ENCODE measurements at regions not wholly inside any gene's neighbourhood (a gene's known extent, or its start where the extent isn't known, plus 50 kb on each side); places are given as distances from the start of the nearest gene placed in this dataset.

GRCh38 chr5:4058899-4059298, 463.3 kb downstream of the IRX1 start:
- no peak overlapping the region for H3K4me3 ChIP-seq (ENCODE audit: low read length in 2 of 2)
- H3K27ac ChIP-seq (ENCODE audit: low read depth in 2 of 2, low read length in 2 of 2), result no peak overlapping the region
- no peak overlapping the region for H3K9ac ChIP-seq (ENCODE audit: low read depth in 1 of 2, low read length in 2 of 2)
- no peaks in the 10 kb centered on the region for H3K36me3 ChIP-seq (ENCODE audit: control insufficient read depth in 2 of 2, insufficient read depth in 2 of 2, low read length in 2 of 2)
- H3K27me3 ChIP-seq (ENCODE audit: control insufficient read depth in 2 of 2, insufficient read depth in 2 of 2, low read length in 2 of 2), result no peaks in the 10 kb centered on the region
- H3K9me3 ChIP-seq (ENCODE audit: control insufficient read depth in 2 of 2, low read length in 2 of 2), result no peaks in the 10 kb centered on the region
- H3K4me1 ChIP-seq (ENCODE audit: control insufficient read depth in 2 of 2, insufficient read depth in 2 of 2, low read length in 2 of 2), result no peaks in the 10 kb centered on the region

GRCh38 chr5:4065472-4066320, 470.1 kb downstream of the IRX1 start:
- Histone ChIP-seq H3K27ac (ENCODE audit: low read depth in 2 of 2, low read length in 2 of 2) (no peak overlapping the region), H3K36me3 (ENCODE audit: control insufficient read depth in 2 of 2, insufficient read depth in 2 of 2, low read length in 2 of 2) (no peaks in the 10 kb centered on the region), H3K9me3 (ENCODE audit: control insufficient read depth in 2 of 2, low read length in 2 of 2) (no peaks in the 10 kb centered on the region), H3K4me3 (ENCODE audit: low read length in 2 of 2) (no peak overlapping the region), H3K27me3 (ENCODE audit: control insufficient read depth in 2 of 2, insufficient read depth in 2 of 2, low read length in 2 of 2) (no peaks in the 10 kb centered on the region), H3K9ac (ENCODE audit: low read depth in 1 of 2, low read length in 2 of 2) (no peak overlapping the region), H3K4me1 (ENCODE audit: control insufficient read depth in 2 of 2, insufficient read depth in 2 of 2, low read length in 2 of 2) (no peaks in the 10 kb centered on the region)

GRCh38 chr5:4068171-4068570, 472.5 kb downstream of the IRX1 start:
- Histone ChIP-seq H3K27ac (ENCODE audit: low read depth in 2 of 2, low read length in 2 of 2) (no peak overlapping the region), H3K9ac (ENCODE audit: low read depth in 1 of 2, low read length in 2 of 2) (no peak overlapping the region), H3K9me3 (ENCODE audit: control insufficient read depth in 2 of 2, low read length in 2 of 2) (no peaks in the 10 kb centered on the region), H3K4me3 (ENCODE audit: low read length in 2 of 2) (no peak overlapping the region), H3K4me1 (ENCODE audit: control insufficient read depth in 2 of 2, insufficient read depth in 2 of 2, low read length in 2 of 2) (no peaks in the 10 kb centered on the region), H3K27me3 (ENCODE audit: control insufficient read depth in 2 of 2, insufficient read depth in 2 of 2, low read length in 2 of 2) (no peaks in the 10 kb centered on the region), H3K36me3 (ENCODE audit: control insufficient read depth in 2 of 2, insufficient read depth in 2 of 2, low read length in 2 of 2) (no peaks in the 10 kb centered on the region)

GRCh38 chr5:4078544-4078943, 482.9 kb downstream of the IRX1 start:
- Histone ChIP-seq H3K9ac (ENCODE audit: low read depth in 1 of 2, low read length in 2 of 2) (no peak overlapping the region), H3K27ac (ENCODE audit: low read depth in 2 of 2, low read length in 2 of 2) (no peak overlapping the region), H3K27me3 (ENCODE audit: control insufficient read depth in 2 of 2, insufficient read depth in 2 of 2, low read length in 2 of 2) (no peaks in the 10 kb centered on the region), H3K36me3 (ENCODE audit: control insufficient read depth in 2 of 2, insufficient read depth in 2 of 2, low read length in 2 of 2) (no peaks in the 10 kb centered on the region), H3K9me3 (ENCODE audit: control insufficient read depth in 2 of 2, low read length in 2 of 2) (peaks cover 0 to 9% of the 10 kb centered on the region in 2 donors), H3K4me1 (ENCODE audit: control insufficient read depth in 2 of 2, insufficient read depth in 2 of 2, low read length in 2 of 2) (no peaks in the 10 kb centered on the region), H3K4me3 (ENCODE audit: low read length in 2 of 2) (no peak overlapping the region)

- H3K4me3 ChIP-seq (ENCODE audit: low read length in 2 of 2), result no peak overlapping the region
- H3K9ac ChIP-seq (ENCODE audit: low read depth in 1 of 2, low read length in 2 of 2), result no peak overlapping the region
- H3K27ac ChIP-seq (ENCODE audit: low read depth in 2 of 2, low read length in 2 of 2), result no peak overlapping the region
- H3K36me3 ChIP-seq (ENCODE audit: control insufficient read depth in 2 of 2, insufficient read depth in 2 of 2, low read length in 2 of 2), result no peaks in the 10 kb centered on the region
- no peaks in the 10 kb centered on the region for H3K27me3 ChIP-seq (ENCODE audit: control insufficient read depth in 2 of 2, insufficient read depth in 2 of 2, low read length in 2 of 2)
- H3K4me1 ChIP-seq (ENCODE audit: control insufficient read depth in 2 of 2, insufficient read depth in 2 of 2, low read length in 2 of 2), result no peaks in the 10 kb centered on the region
- peaks cover 0 to 9% of the 10 kb centered on the region in 2 donors for H3K9me3 ChIP-seq (ENCODE audit: control insufficient read depth in 2 of 2, low read length in 2 of 2)
Measured at GRCh38 chr5:4079831-4080230, 484.2 kb downstream of the IRX1 start.

- Histone ChIP-seq H3K27me3 (ENCODE audit: control insufficient read depth in 2 of 2, insufficient read depth in 2 of 2, low read length in 2 of 2) (no peaks in the 10 kb centered on the region), H3K4me1 (ENCODE audit: control insufficient read depth in 2 of 2, insufficient read depth in 2 of 2, low read length in 2 of 2) (no peaks in the 10 kb centered on the region), H3K4me3 (ENCODE audit: low read length in 2 of 2) (no peak overlapping the region), H3K9me3 (ENCODE audit: control insufficient read depth in 2 of 2, low read length in 2 of 2) (peaks cover 0 to 9% of the 10 kb centered on the region in 2 donors), H3K36me3 (ENCODE audit: control insufficient read depth in 2 of 2, insufficient read depth in 2 of 2, low read length in 2 of 2) (no peaks in the 10 kb centered on the region), H3K9ac (ENCODE audit: low read depth in 1 of 2, low read length in 2 of 2) (no peak overlapping the region), H3K27ac (ENCODE audit: low read depth in 2 of 2, low read length in 2 of 2) (no peak overlapping the region)
Measured at GRCh38 chr5:4080370-4080769, 484.7 kb downstream of the IRX1 start.

- Histone ChIP-seq H3K4me3 (ENCODE audit: low read length in 2 of 2) (no peak overlapping the region), H3K27ac (ENCODE audit: low read depth in 2 of 2, low read length in 2 of 2) (no peak overlapping the region), H3K27me3 (ENCODE audit: control insufficient read depth in 2 of 2, insufficient read depth in 2 of 2, low read length in 2 of 2) (no peaks in the 10 kb centered on the region), H3K9ac (ENCODE audit: low read depth in 1 of 2, low read length in 2 of 2) (no peak overlapping the region), H3K36me3 (ENCODE audit: control insufficient read depth in 2 of 2, insufficient read depth in 2 of 2, low read length in 2 of 2) (no peaks in the 10 kb centered on the region), H3K4me1 (ENCODE audit: control insufficient read depth in 2 of 2, insufficient read depth in 2 of 2, low read length in 2 of 2) (no peaks in the 10 kb centered on the region), H3K9me3 (ENCODE audit: control insufficient read depth in 2 of 2, low read length in 2 of 2) (peaks cover 0 to 9% of the 10 kb centered on the region in 2 donors)
Measured at GRCh38 chr5:4081059-4081458, 485.4 kb downstream of the IRX1 start.

- Histone ChIP-seq H3K27ac (ENCODE audit: low read depth in 2 of 2, low read length in 2 of 2) (no peak overlapping the region), H3K9me3 (ENCODE audit: control insufficient read depth in 2 of 2, low read length in 2 of 2) (peaks cover 0 to 9% of the 10 kb centered on the region in 2 donors), H3K4me1 (ENCODE audit: control insufficient read depth in 2 of 2, insufficient read depth in 2 of 2, low read length in 2 of 2) (no peaks in the 10 kb centered on the region), H3K36me3 (ENCODE audit: control insufficient read depth in 2 of 2, insufficient read depth in 2 of 2, low read length in 2 of 2) (no peaks in the 10 kb centered on the region), H3K9ac (ENCODE audit: low read depth in 1 of 2, low read length in 2 of 2) (no peak overlapping the region), H3K4me3 (ENCODE audit: low read length in 2 of 2) (no peak overlapping the region), H3K27me3 (ENCODE audit: control insufficient read depth in 2 of 2, insufficient read depth in 2 of 2, low read length in 2 of 2) (no peaks in the 10 kb centered on the region)
Measured at GRCh38 chr5:4081466-4081865, 485.8 kb downstream of the IRX1 start.

- Histone ChIP-seq H3K9me3 (ENCODE audit: control insufficient read depth in 2 of 2, low read length in 2 of 2) (peaks cover 0 to 9% of the 10 kb centered on the region in 2 donors), H3K27ac (ENCODE audit: low read depth in 2 of 2, low read length in 2 of 2) (no peak overlapping the region), H3K9ac (ENCODE audit: low read depth in 1 of 2, low read length in 2 of 2) (no peak overlapping the region), H3K4me1 (ENCODE audit: control insufficient read depth in 2 of 2, insufficient read depth in 2 of 2, low read length in 2 of 2) (no peaks in the 10 kb centered on the region), H3K4me3 (ENCODE audit: low read length in 2 of 2) (no peak overlapping the region), H3K36me3 (ENCODE audit: control insufficient read depth in 2 of 2, insufficient read depth in 2 of 2, low read length in 2 of 2) (no peaks in the 10 kb centered on the region), H3K27me3 (ENCODE audit: control insufficient read depth in 2 of 2, insufficient read depth in 2 of 2, low read length in 2 of 2) (no peaks in the 10 kb centered on the region)
Measured at GRCh38 chr5:4082966-4083564, 487.4 kb downstream of the IRX1 start.

GRCh38 chr5:4083591-4084337, 488.1 kb downstream of the IRX1 start:
- Histone ChIP-seq H3K4me1 (ENCODE audit: control insufficient read depth in 2 of 2, insufficient read depth in 2 of 2, low read length in 2 of 2) (no peaks in the 10 kb centered on the region), H3K27ac (ENCODE audit: low read depth in 2 of 2, low read length in 2 of 2) (no peak overlapping the region), H3K36me3 (ENCODE audit: control insufficient read depth in 2 of 2, insufficient read depth in 2 of 2, low read length in 2 of 2) (no peaks in the 10 kb centered on the region), H3K27me3 (ENCODE audit: control insufficient read depth in 2 of 2, insufficient read depth in 2 of 2, low read length in 2 of 2) (no peaks in the 10 kb centered on the region), H3K9me3 (ENCODE audit: control insufficient read depth in 2 of 2, low read length in 2 of 2) (peaks cover 0 to 9% of the 10 kb centered on the region in 2 donors), H3K4me3 (ENCODE audit: low read length in 2 of 2) (no peak overlapping the region), H3K9ac (ENCODE audit: low read depth in 1 of 2, low read length in 2 of 2) (no peak overlapping the region)
